ENCODE measurements at regions not wholly inside any gene's neighbourhood (a gene's known extent, or its start where the extent isn't known, plus 50 kb on each side); places are given as distances from the start of the nearest gene placed in this dataset.

GRCh38 chr4:124135409-124135813, 577.1 kb downstream of the ANKRD50 start:
- TF ChIP-seq CTCF (IDR thresholded peaks at IDR 0.05) (no peak), CHD2 (IDR thresholded peaks at IDR 0.05; ENCODE audit: low read length, partially characterized antibody) (no peak), REST (IDR thresholded peaks at IDR 0.05; ENCODE audit: low read depth, low read length) (no peak), SIN3A (IDR thresholded peaks at IDR 0.05; ENCODE audit: borderline replicate concordance, low read depth, low read length) (no peak), MAX (IDR thresholded peaks at IDR 0.05; ENCODE audit: low read depth) (no peak), MXI1 (IDR thresholded peaks at IDR 0.05; ENCODE audit: low read depth, low read length) (no peak), RCOR1 (IDR thresholded peaks at IDR 0.05; ENCODE audit: low read length) (no peak)

All from SK-N-SH (cell line).